Left ventricle myocardium superior (tissue), 1 donor: ENCODE measurements at regions not wholly inside any gene's neighbourhood (a gene's known extent, or its start where the extent isn't known, plus 50 kb on each side); places are given as distances from the start of the nearest gene placed in this dataset.
"Not testable (repeated sequence)": the region's sequence is repeated elsewhere in the genome, so short reads cannot be mapped to it uniquely, and the experiment has no call there.

Experiments used
- ATAC-seq: fragments of 200-7000 bp; cut with Tn5 transposase; one replicate; pipeline ENCODE4 v1.9.1; 2020; ENCODE audit warnings: mild to moderate bottlenecking, moderate library complexity
- DNase-seq: peaks from one replicate; pipeline ENCODE4 v3.0.0-alpha.2; 2020
- intact Hi-C: fragments of 100-400 bp; cut with micrococcal nuclease; formaldehyde crosslinking; loops from one replicate; pipeline ENCODE4 v1.11.0; 2022
- donor health status: DM: no; HTN: yes; CAD: no; lungs with severe emphysema.

DNA sequence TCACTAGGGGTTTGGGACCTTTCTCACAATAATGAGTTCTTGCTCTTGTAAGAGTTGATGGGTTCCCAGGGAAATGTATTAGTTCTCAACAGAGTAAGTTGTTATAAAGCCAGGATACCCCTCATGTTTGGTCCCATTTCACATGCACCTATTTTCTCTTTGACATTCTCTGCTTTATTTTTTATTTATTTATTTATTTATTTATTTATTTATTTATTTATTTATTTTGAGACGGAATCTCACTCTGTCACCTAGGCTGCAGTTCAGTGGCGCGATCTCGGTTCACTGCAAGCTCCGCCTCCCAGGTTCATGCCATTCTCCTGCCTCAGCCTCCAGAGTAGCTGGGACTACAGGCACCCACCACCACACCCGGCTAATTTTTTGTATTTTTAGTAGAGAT lies 52.2 kb downstream of the ACTRT1 start:
- DNase-seq, ATAC-seq, intact Hi-C loops: not testable (repeated sequence)

GRCh38 chrX:127963696-127964095 lies 88.5 kb downstream of the ACTRT1 start:
- DNase-seq (no peak), ATAC-seq (no peak)
- intact Hi-C loops, result no loop called here

DNA sequence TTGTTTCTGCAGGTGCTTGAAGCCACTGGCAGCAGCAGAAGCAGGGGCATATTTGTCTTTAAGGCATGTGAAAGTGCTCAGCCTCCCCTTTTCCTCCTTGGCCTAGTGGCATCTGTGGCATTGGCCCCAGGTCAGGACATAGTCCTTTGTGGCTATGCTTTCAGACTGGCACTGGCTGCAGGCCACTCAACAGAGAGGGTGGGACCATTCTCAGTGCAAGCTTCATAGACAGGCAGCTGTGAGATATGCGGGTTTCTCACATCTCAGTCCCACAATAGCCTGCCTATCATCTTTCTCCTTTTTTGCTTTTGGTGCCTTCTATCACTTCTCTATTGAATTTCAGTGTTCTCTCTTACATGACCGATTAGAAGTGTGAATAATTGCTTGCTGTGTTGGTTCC lies 104.8 kb downstream of the ACTRT1 start:
- ATAC-seq, result no peak
- intact Hi-C loops, result no loop called here
- DNase-seq, result no peak

- DNase-seq (no peak), ATAC-seq (no peak)
- intact Hi-C loops, result no loop called here
Observed at GRCh38 chrX:127943571-127943970, 108.6 kb downstream of the ACTRT1 start.

- DNase-seq, result no peak
- intact Hi-C loops, result no loop called here
- ATAC-seq, result no peak
Observed at GRCh38 chrX:127908384-127908783, 143.8 kb downstream of the ACTRT1 start.

DNA sequence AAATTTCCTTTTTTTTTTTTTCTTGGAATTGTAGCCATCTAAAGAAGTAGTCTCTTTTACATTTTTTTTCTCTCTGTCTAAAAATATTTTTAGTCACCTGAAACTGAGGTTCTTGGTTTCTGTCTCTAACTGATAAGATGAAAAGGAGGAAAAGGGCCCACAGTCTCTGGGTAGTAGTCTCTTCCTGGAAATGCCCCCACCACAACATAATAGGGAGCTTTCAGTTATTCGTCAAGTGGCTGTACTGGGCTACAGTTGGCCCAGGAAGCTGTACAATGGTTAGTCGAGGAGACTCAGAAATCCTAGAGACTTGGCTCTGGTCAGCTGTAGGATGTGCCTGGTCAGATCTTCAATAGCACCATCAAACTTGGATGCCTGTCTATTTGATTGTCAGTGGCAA lies 163.4 kb downstream of the ACTRT1 start:
- intact Hi-C loops, result no loop called here
- DNase-seq (no peak), ATAC-seq (no peak)

DNA sequence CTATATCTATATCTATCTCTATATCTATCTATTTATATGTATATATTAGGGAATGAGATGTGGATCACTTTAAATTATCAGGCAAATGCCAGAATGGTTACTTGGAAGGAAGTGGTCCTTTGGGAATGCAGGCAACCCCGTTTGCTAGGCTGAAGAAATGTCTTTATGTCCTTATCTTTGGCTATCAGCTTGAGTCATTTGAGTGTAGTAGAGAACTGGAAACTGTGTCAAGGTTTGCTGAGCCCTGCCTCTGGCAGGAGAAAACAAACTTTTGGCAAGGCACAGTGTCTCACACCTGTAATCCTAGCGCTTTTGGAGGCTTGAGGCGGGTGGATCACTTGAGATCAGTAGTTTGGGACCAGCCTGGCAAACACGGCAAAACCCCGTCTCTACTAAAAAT lies 167.3 kb downstream of the ACTRT1 start:
- no peak for DNase-seq
- intact Hi-C loops, result no loop called here
- ATAC-seq, result no peak

- DNase-seq, result no peak
- ATAC-seq, result no peak
- intact Hi-C loops, result no loop called here
Observed at GRCh38 chrX:127879585-127879984, 172.6 kb downstream of the ACTRT1 start.

DNA sequence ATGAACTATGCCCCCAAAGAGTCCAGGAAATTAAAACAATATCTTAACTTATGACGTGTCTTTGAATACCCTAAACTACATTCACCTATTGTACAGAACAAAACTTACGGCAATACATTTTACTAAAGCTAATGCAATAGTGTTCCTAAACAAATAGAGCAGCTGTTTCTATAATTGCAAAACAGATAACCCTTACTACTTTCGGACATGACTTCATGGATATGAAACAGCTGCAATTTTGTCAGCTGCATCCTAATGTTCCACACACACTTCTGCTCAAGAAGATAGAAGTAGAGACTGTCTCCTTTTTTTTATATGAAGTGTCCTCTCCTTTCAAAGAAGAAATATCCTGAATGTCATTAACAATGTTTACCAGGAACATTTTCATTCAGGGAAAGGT lies 174.9 kb downstream of the ACTRT1 start:
- ATAC-seq, result peak; percentile 50
- intact Hi-C loops, result no loop called here
- DNase-seq, result no peak

DNA sequence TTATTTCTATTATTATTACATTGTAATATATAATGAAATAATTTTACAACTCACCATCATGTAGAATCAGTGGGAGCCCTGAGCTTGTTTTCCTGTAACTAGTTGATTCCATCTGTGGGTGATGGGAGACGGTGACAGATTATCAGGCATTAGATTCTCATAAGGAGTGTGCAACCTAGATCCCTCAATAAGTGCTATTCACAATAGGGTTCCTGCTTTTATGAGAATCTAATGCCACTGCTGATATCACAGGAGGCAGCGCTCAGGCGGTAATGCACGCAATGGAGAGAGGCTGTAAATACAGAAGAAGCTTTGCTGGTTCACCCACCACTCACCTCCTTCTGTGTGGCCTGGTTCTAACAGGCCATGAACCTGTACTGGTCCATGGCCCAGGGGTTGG lies 178.6 kb downstream of the ACTRT1 start:
- intact Hi-C loops, result no loop called here
- DNase-seq (no peak), ATAC-seq (no peak)

- ATAC-seq, intact Hi-C loops: not testable (repeated sequence)
Observed at GRCh38 chrX:127866857-127867256, 185.3 kb downstream of the ACTRT1 start.

DNA sequence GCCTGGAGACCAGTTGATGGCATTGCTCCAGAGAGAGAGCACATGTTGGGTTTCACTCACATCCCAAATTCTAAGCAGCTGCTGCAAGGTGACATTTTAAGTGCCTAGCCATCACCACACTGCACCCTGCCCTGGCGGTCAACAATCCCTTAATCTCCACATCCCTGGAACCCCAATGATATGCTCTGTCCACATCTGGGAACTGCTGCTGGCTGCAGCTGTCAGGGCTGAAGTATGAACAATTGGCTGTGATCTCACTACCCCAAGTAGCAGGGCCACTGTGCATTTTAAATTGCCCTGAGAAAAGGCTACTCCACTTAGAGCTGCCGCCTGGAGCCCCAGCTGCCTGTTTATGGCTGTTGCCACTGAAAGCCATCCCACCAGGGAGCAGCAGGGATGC lies 190.6 kb downstream of the ACTRT1 start:
- ATAC-seq (no peak), DNase-seq (no peak)
- intact Hi-C loops, result no loop called here

More at GRCh38 chrX:127866857-127867256, 185.3 kb downstream of the ACTRT1 start:
- not testable (repeated sequence) for DNase-seq
